Activated CD4-positive, alpha-beta T cell treated with anti-CD3 and anti-CD28 coated beads for 4 hours (primary cell): ENCODE measurements at regions not wholly inside any gene's neighbourhood (a gene's known extent, or its start where the extent isn't known, plus 50 kb on each side); places are given as distances from the start of the nearest gene placed in this dataset.
"Not testable (repeated sequence)": the region's sequence is repeated elsewhere in the genome, so short reads cannot be mapped to it uniquely, and the experiment has no call there.

Experiments
- DNase-seq, 2 donors: peaks; one replicate each; pipeline ENCODE4 v3.0.0-alpha.2; 2020

DNA sequence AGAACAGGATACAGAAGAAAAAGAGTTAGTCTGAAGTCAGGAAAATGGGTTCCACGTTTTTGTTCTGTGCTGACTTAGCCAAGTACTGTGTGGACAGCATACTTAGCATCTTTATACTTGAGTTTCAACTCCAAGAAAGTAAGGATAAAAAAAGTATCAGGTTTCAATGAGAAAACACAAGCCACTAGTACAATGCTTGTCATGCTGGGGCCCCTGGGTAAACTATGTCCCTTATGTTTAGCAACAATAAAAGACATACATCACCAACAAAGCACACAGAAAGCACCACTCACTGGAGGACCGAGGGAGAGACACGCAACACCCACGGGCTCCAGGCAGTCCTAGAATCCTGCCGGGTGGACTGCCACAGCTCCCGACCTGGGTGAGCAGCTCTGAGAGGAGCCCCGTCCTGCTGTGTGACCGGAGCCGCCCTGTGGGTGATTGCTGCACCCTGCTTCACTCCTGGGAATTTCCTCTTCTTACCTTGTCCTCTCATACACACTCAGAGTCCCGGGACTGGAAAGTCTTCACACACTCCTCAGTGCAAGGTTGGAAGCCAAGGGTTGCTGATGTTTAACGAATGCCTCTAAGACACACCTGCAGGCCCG lies 890.5 kb downstream of the BRD1 start:
- no peak for DNase-seq

- DNase-seq, result no peak
These were observed 891.3 kb downstream of the BRD1 start for GRCh38 chr22:48936391-48936790.

GRCh38 chr22:48934446-48934845 lies 893.2 kb downstream of the BRD1 start:
- DNase-seq, result no peak

DNA sequence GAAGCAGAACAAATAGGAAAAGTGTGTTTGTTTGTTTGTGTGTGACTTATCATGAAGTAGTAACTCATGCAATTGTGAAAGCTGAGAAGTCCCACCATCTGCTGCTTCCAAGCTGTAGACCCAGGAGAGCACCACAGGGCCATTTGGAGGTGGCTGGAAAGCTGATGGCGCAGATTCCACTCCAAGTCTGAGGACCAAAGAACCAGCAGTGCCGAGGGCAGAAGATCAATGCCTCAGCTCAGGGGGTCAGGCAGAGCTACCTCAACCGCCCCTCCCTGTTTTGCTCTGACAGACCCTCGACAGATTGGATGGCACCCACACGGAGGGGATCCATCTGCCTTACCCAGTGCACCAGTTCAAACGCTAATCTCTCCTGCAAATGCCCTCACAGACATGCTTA lies 896.2 kb downstream of the BRD1 start:
- DNase-seq, result no peak

- DNase-seq, result no peak
These were observed 898.3 kb downstream of the BRD1 start for GRCh38 chr22:48929276-48929790.

GRCh38 chr22:48927591-48927990 lies 900.1 kb downstream of the BRD1 start:
- DNase-seq, result no peak

- no peak for DNase-seq
These were observed 901.0 kb downstream of the BRD1 start for GRCh38 chr22:48926643-48927042.

GRCh38 chr22:48926136-48926535 lies 901.5 kb downstream of the BRD1 start:
- DNase-seq, result no peak

GRCh38 chr22:48925450-48925849 lies 902.2 kb downstream of the BRD1 start:
- DNase-seq, result no peak

DNA sequence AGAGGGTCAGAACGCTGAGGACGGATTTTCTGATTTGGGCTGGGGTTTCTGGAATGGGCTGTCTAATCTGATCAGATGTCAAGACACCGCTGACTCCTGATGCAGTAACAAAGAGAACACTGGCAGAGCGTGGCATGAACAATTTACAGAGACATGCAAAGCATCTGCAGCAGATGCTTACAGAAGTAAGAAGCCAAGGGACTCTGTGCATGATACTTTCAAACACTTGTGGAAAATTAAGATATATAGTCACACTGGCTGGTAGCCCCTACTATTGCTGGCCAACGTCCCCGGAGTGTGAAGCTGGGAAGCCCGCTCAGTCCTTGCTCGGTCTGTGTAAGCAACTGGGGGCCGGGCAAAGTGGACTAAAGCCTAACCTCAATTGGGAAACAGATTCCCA lies 903.7 kb downstream of the BRD1 start:
- no peak for DNase-seq

- DNase-seq, result no peak
These were observed 904.4 kb downstream of the BRD1 start for GRCh38 chr22:48923165-48923865.

GRCh38 chr22:48921411-48921903 lies 906.2 kb downstream of the BRD1 start:
- DNase-seq, result no peak

GRCh38 chr22:48920776-48921241 lies 906.9 kb downstream of the BRD1 start:
- DNase-seq, result no peak

- DNase-seq, result no peak
These were observed 907.7 kb downstream of the BRD1 start for GRCh38 chr22:48919851-48920589.

GRCh38 chr22:48919187-48919590 lies 908.5 kb downstream of the BRD1 start:
- no peak for DNase-seq

DNA sequence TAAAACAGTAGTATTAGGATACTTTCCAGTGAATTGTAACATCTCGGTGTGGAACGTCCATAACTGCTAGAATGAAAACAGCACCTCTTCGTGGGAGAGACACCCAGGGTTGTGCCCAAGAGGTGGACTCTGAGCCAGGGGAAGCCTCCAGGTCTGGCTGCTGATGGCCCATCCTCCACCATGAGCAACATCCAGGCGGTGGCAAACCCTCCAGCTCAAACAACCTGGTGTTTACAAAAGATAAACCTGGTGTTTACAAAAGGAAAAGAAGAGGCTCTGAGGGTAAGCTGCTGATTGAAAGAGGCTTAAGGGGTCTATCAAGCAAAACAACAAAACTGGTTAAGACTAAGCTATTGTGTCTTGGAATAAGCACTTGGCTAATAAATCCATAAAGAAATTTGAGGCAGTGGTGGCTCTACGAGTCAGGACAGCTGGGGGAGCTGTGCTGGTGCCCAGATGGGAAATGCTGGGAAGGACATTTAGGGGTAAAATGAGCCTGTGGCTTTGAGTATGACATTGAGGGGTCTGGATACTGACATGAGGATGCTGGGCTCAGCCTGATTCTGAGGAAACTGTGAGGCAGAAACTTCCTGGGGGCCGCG lies 909.0 kb downstream of the BRD1 start:
- DNase-seq, result no peak

DNA sequence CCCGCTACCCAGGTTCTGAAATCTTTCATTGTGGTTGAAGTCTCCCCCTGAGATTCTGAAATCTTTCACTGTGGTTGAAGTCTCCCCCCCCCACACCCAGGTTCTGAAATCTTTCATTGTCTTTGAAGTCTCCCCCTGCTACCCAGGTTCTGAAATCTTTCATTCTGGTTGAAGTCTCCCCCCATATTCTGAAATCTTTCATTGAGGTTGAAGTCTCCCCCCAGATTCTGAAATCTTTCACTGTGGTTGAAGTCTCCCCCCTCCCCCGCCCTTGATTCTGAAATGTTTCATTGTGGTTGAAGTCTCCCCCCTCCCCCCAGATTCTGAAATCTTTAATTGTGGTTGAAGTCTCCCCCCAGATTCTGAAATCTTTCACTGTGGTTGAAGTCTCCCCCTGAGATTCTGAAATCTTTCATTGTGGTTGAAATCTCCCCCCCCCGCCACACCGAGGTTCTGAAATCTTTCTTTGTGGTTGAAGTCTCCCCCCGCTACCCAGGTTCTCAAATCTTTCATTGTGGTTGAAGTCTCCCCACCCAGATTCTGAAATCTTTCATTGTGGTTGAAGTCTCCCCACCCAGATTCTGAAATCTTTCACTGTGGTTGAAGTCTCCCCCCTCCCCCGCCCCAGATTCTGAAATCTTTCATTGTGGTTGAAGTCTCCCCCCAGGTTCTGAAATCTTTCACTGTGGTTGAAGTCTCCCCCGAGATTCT lies 915.2 kb downstream of the BRD1 start:
- DNase-seq, result not testable (repeated sequence)

GRCh38 chr22:48911647-48912046 lies 916.0 kb downstream of the BRD1 start:
- peak in 1 of 2 donors; percentile 13 for DNase-seq

DNA sequence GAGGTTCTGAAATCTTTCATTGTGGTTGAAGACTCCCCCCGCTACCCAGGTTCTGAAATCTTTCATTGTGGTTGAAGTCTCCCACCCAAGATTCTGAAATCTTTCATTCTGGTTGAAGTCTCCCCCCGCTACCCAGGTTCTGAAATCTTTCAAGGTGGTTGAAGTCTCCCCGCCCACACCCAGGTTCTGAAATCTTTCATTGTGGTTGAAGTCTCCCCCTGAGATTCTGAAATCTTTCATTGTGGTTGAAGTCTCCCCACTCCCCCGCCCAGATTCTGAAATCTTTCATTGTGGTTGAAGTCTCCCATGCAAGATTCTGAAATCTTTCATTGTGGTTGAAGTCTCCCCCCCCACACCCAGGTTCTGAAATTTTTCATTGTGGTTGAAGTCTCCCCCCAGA lies 916.6 kb downstream of the BRD1 start:
- DNase-seq, result not testable (repeated sequence)

- DNase-seq, result no peak
These were observed 919.1 kb downstream of the BRD1 start for GRCh38 chr22:48908547-48908946.

DNA sequence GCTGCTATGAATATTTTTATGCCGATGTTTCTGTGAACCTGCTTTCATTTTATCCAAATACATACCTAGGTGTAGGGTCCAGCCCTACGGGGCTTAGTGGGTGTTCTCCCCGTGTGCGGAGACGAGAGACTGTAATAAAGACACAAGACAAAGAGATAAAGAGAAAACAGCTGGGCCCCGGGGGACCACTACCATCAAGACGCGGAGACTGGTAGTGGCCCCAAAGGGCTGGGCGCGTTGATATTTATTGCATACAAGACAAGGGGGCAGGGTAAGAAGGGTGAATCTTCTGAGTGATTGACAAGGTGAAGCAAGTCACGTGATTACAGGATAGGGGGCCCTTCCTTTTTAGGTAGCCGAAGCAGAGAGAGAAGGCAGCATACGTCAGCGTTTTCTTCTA lies 920.1 kb downstream of the BRD1 start:
- DNase-seq, result no peak

DNA sequence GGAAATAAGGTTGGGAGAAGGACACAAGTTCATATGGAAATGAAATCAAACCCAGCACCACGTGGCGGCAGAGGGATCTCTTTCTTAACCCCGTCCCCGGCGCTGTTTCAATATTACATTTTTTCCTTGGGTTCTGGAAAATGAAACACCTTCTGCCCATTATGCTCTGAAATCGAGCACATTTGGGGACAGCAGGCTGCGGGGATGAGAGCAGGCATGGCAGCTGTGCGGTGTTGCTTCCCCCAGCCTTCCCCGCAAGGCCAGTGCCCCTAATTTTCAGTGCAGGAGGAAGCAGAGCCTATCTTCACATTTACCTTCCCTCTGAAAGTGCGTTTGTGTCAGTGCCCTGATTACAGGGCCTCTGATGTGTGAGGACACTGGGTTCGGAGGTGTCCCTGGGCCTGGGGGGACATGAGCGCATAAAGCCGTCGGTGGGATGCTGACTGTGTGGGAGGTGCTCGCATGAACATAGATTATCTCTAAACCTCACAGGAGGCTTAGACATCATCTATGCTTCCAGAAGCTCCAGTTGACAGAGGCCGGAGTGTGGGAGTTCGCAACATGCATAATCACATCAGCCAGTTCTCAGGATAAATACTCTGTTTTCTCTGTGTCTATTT lies 921.3 kb downstream of the BRD1 start:
- no peak for DNase-seq
